ENCODE measurements at regions not wholly inside any gene's neighbourhood (a gene's known extent, or its start where the extent isn't known, plus 50 kb on each side); places are given as distances from the start of the nearest gene placed in this dataset.
"Not testable (repeated sequence)": the region's sequence is repeated elsewhere in the genome, so short reads cannot be mapped to it uniquely, and the experiment has no call there.

GRCh38 chr4:186829097-186829496 is 105.4 kb upstream of the FAT1 start:
- Histone ChIP-seq H3K4me1 (no peaks in the 10 kb centered on the region), H3K4me3 (no peak overlapping the region), H3K36me3 (no peaks in the 10 kb centered on the region), H3K9me3 (no peaks in the 10 kb centered on the region), H3K27ac (no peak overlapping the region), H3K27me3 (no peaks in the 10 kb centered on the region)
- DNase-seq (ENCODE audit: low spot score in 2 of 2), result no peak
- TF ChIP-seq, protein P1, sequence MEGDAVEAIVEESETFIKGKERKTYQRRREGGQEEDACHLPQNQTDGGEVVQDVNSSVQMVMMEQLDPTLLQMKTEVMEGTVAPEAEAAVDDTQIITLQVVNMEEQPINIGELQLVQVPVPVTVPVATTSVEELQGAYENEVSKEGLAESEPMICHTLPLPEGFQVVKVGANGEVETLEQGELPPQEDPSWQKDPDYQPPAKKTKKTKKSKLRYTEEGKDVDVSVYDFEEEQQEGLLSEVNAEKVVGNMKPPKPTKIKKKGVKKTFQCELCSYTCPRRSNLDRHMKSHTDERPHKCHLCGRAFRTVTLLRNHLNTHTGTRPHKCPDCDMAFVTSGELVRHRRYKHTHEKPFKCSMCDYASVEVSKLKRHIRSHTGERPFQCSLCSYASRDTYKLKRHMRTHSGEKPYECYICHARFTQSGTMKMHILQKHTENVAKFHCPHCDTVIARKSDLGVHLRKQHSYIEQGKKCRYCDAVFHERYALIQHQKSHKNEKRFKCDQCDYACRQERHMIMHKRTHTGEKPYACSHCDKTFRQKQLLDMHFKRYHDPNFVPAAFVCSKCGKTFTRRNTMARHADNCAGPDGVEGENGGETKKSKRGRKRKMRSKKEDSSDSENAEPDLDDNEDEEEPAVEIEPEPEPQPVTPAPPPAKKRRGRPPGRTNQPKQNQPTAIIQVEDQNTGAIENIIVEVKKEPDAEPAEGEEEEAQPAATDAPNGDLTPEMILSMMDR (IDR thresholded peaks at IDR 0.05), result no peak
- intact Hi-C loops (cut with DNase I), result no loop called here

- intact Hi-C loops (cut with DNase I), result no loop called here
- TF ChIP-seq, protein P1 (IDR thresholded peaks at IDR 0.05), result no peak
- H3K27me3 ChIP-seq, result no peaks in the 10 kb centered on the region
- no peak overlapping the region for H3K4me3 ChIP-seq
- no peaks in the 10 kb centered on the region for H3K9me3 ChIP-seq
- H3K27ac ChIP-seq, result no peak overlapping the region
- no peak for DNase-seq (ENCODE audit: low spot score in 2 of 2)
- no peaks in the 10 kb centered on the region for H3K4me1 ChIP-seq
- H3K36me3 ChIP-seq, result no peaks in the 10 kb centered on the region
Measured at GRCh38 chr4:186829740-186830449, 106.2 kb upstream of the FAT1 start.

DNA sequence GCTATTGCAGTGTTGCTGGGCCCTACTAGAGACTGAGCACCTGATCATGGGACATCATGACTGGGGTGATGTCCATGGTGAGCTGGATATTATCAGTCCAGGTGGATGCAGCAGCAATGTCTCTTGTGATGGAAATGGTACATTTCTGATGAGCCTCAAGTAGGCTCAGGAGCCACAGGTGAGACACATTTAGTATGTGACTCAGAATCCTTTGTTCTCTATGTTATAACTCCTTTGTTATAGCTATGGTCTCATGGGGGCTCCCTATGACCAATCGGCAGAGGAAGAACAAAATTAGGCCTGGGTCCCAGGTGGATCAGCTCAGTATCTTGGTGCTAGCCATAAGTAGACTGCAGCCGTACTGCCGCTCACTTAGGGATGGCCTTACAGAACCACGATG is 107.9 kb upstream of the FAT1 start:
- intact Hi-C loops (cut with DNase I), result no loop called here
- Histone ChIP-seq H3K4me1 (no peaks in the 10 kb centered on the region), H3K4me3 (no peak overlapping the region), H3K36me3 (no peaks in the 10 kb centered on the region), H3K9me3 (no peaks in the 10 kb centered on the region), H3K27ac (no peak overlapping the region), H3K27me3 (no peaks in the 10 kb centered on the region)
- TF ChIP-seq, protein P1 (IDR thresholded peaks at IDR 0.05), result no peak
- DNase-seq (ENCODE audit: low spot score in 2 of 2), result no peak

- Histone ChIP-seq H3K27me3 (no peaks in the 10 kb centered on the region), H3K36me3 (no peaks in the 10 kb centered on the region), H3K27ac (no peak overlapping the region), H3K4me3 (no peak overlapping the region), H3K9me3 (no peaks in the 10 kb centered on the region), H3K4me1 (no peaks in the 10 kb centered on the region)
- DNase-seq (ENCODE audit: low spot score in 2 of 2), result no peak
- TF ChIP-seq, protein P1 (IDR thresholded peaks at IDR 0.05), result no peak
- intact Hi-C loops (cut with DNase I), result no loop called here
Measured at GRCh38 chr4:186832906-186833305, 109.2 kb upstream of the FAT1 start.

- intact Hi-C loops (cut with DNase I); DNase-seq (ENCODE audit: low spot score in 2 of 2); H3K9me3 ChIP-seq; H3K4me1 ChIP-seq; H3K36me3 ChIP-seq; H3K27me3 ChIP-seq; H3K27ac ChIP-seq; H3K4me3 ChIP-seq: not testable (repeated sequence)
Measured at GRCh38 chr4:186837463-186837862, 113.8 kb upstream of the FAT1 start.

- intact Hi-C loops (cut with DNase I), result loop anchor here (2.0 kb wide), 1 partner anchor 111 kb away; no protein-coding TSS in a partner anchor
- Histone ChIP-seq H3K27me3 (no peaks in the 10 kb centered on the region), H3K27ac (no peak overlapping the region), H3K4me1 (peaks cover 0 to 3% of the 10 kb centered on the region in 2 donors), H3K9me3 (no peaks in the 10 kb centered on the region), H3K4me3 (no peak overlapping the region), H3K36me3 (no peaks in the 10 kb centered on the region)
- no peak for DNase-seq (ENCODE audit: low spot score in 2 of 2)
- TF ChIP-seq, protein P1 (IDR thresholded peaks at IDR 0.05), result no peak
Measured at GRCh38 chr4:186838295-186838694, 114.6 kb upstream of the FAT1 start.

All from ascending aorta (tissue), 2 donors.